GM23248 (cell line): ENCODE measurements at regions not wholly inside any gene's neighbourhood (a gene's known extent, or its start where the extent isn't known, plus 50 kb on each side); places are given as distances from the start of the nearest gene placed in this dataset.
A peak's percentile ranks its signal among the peaks of the same experiment; 100 is the strongest.

ENCODE experiments used
- DNase-seq: peaks from one replicate; pipeline ENCODE4 v3.0.0-alpha.2; 2015
- H2AFZ ChIP-seq: fragments of 200-600 bp; sonication (generic); 2 replicates; pipeline ENCODE4 v1.6.1; 2016; ENCODE audit warnings: antibody characterized with exemption
- H3F3A ChIP-seq: fragments of 200-600 bp; sonication (generic); 2 replicates; pipeline ENCODE4 v1.6.1; 2016; ENCODE audit warnings: mild to moderate bottlenecking, antibody characterized with exemption, mixed run types; ENCODE audit not compliant: insufficient read depth
- H3K27ac ChIP-seq: fragments of 200-600 bp; sonication (generic); 2 replicates; pipeline ENCODE4 v1.5.1; 2016; ENCODE audit warnings: mild to moderate bottlenecking
- H3K27me3 ChIP-seq: fragments of 200-600 bp; sonication (generic); replicated peaks from 2 replicates; pipeline ENCODE4 v1.6.1; 2016; ENCODE audit warnings: mild to moderate bottlenecking; ENCODE audit not compliant: insufficient read depth
- H3K36me3 ChIP-seq: fragments of 200-600 bp; sonication (generic); 2 replicates; pipeline ENCODE4 v1.6.1; 2016; ENCODE audit warnings: low read depth, mild to moderate bottlenecking
- H3K4me1 ChIP-seq: fragments of 200-600 bp; sonication (generic); 2 replicates; pipeline ENCODE4 v1.6.1; 2016; ENCODE audit warnings: mild to moderate bottlenecking; ENCODE audit not compliant: insufficient read depth
- H3K4me2 ChIP-seq: fragments of 200-600 bp; sonication (generic); one replicate; pipeline ENCODE4 v1.6.1; 2016; ENCODE audit warnings: mild to moderate bottlenecking; ENCODE audit not compliant: unreplicated experiment
- H3K4me3 ChIP-seq: fragments of 200-600 bp; sonication (generic); 2 replicates; pipeline ENCODE4 v1.5.1; 2016; ENCODE audit warnings: mild to moderate bottlenecking
- H3K79me2 ChIP-seq: fragments of 200-600 bp; sonication (generic); 2 replicates; pipeline ENCODE4 v1.6.1; 2016; ENCODE audit warnings: mild to moderate bottlenecking; ENCODE audit not compliant: insufficient read depth
- H3K9ac ChIP-seq: fragments of 200-600 bp; sonication (generic); 2 replicates; pipeline ENCODE4 v1.6.1; 2016; ENCODE audit warnings: mild to moderate bottlenecking
- H3K9me2 ChIP-seq: fragments of 200-600 bp; sonication (generic); 2 replicates; pipeline ENCODE4 v1.6.1; 2016; ENCODE audit warnings: mixed run types, mild to moderate bottlenecking, moderate library complexity; ENCODE audit not compliant: insufficient read depth
- H3K9me3 ChIP-seq: fragments of 200-600 bp; sonication (generic); one replicate; pipeline ENCODE4 v1.6.1; 2017; ENCODE audit warnings: low read depth
- H4K20me1 ChIP-seq: fragments of 200-600 bp; sonication (generic); 2 replicates; pipeline ENCODE4 v1.6.0; 2016; ENCODE audit not compliant: insufficient read depth
- EZH2 ChIP-seq: fragments of 200-600 bp; sonication (generic); IDR thresholded peaks from 2 replicates; pipeline ENCODE4 v1.6.1; 2018; ENCODE audit warnings: antibody characterized with exemption, mild to moderate bottlenecking; ENCODE audit not compliant: insufficient read depth, poor library complexity, severe bottlenecking
- EZH2phosphoT487 ChIP-seq: fragments of 200-600 bp; sonication (generic); IDR thresholded peaks from 2 replicates; pipeline ENCODE4 v1.6.1; 2018; ENCODE audit warnings: antibody characterized with exemption, moderate library complexity, mild to moderate bottlenecking, low read depth; ENCODE audit not compliant: insufficient read depth
- WGBS, 2 experiments: methylation state at CpG; one replicate each; pipeline ENCODE4 v1.1.6; 2015 to 2017; ENCODE audit warnings: low lambda C conversion rate in 2 of 2, low coverage in 1 of 2; ENCODE audit errors: missing lambda C conversion rate in 2 of 2; 5-methylcytosine and 5-hydroxymethylcytosine counted together
- in situ Hi-C: fragments of 300-500 bp; cut with MboI; formaldehyde crosslinking; loops from 2 replicates; pipeline ENCODE4 v1.15.0; 2020

DNA sequence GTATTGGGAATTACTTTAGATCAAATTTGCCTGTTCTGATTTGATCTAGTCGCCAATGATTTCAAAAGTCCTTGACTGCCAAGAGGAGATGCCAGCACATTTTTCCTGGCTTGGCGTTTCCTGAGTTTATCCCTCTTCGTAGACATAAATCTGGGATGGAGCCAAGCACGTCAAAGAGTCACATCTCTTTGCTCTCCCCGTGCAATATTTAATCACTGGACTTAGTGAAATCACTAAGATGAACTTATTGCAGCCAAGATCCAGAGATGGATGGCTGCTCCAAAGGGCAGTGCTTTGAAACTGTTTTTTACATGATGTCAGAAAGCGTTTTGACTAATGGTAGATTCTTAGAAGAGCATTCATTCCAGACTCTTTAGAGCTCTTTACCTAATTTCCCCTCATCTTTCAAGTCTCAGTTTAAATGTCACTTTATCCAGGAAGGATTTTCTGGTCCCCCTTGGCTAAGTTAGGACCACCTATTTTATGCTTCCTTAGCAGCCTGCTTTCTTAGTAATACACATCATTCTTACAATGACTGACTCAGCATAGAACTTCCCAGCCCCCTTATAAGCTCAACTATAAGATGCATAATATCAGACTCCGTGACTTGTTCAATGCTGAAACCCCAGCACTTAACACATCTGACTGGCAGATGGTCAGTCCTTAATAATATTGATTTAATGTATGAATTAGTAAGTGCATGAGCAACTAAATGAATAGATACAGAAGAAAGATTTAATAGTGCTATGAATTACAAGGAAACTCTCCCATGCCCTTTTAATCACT, 94.4 kb upstream of the GREM2 start:
- Histone ChIP-seq H3K4me1 (peaks cover 35% of the 10 kb centered on the region), H3K4me3 (peak overlapping the region; percentile 46), H3K27ac (peak overlapping the region; percentile 53), H3K9me3 (no peaks in the 10 kb centered on the region), H2AFZ (peak overlapping the region; percentile 18; the same call in 1 of the 2 replicates), H3K79me2 (no peaks in the 10 kb centered on the region), H3K36me3 (no peaks in the 10 kb centered on the region), H3F3A (peaks cover 31% of the 10 kb centered on the region), H3K9me2 (no peaks in the 10 kb centered on the region), H3K9ac (peak overlapping the region; percentile 15; the same call in 1 of the 2 replicates), H4K20me1 (no peaks in the 10 kb centered on the region), H3K4me2 (peak overlapping the region; percentile 59), H3K27me3 (no peaks in the 10 kb centered on the region)
- 11 to 12% methylated on average over 7 of the region's 7 CpGs for WGBS, 2 experiments
- TF ChIP-seq EZH2 (no peak), EZH2phosphoT487 (no peak)
- peak; percentile 78 for DNase-seq
- in situ Hi-C loops: no loop called here

DNA sequence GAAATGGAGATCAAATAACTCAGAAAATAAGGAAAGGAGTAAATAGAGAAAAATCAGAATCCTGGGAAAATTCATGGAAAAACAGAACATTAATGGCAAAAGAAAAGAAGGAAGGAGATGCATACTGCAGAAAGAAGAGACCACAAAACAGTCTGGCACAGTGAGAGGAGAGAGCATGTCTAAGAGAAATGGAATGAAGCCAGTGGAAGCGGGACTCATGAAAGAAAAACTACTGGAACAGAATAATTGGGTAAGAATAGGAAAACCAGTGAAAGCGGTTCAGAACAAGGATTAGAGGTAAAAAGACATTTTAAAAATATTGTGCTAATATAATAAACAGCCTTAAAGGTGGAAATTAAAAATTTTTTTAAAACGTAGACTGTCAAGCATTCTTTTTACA, 93.6 kb upstream of the GREM2 start:
- WGBS, 2 experiments: 0 to 2% methylated on average over 3 of the region's 3 CpGs
- peak overlapping the region; percentile 18; the same call in 1 of the 2 replicates for H2AFZ ChIP-seq
- H3K9me3 ChIP-seq: no peaks in the 10 kb centered on the region
- no peaks in the 10 kb centered on the region for H3K9me2 ChIP-seq
- H3K4me2 ChIP-seq: peak overlapping the region; percentile 59
- no peaks in the 10 kb centered on the region for H4K20me1 ChIP-seq
- no peaks in the 10 kb centered on the region for H3K27me3 ChIP-seq
- DNase-seq: peak; percentile 92
- H3K4me3 ChIP-seq: peak overlapping the region; percentile 46
- H3K36me3 ChIP-seq: no peaks in the 10 kb centered on the region
- H3K27ac ChIP-seq: peak overlapping the region; percentile 53
- H3K9ac ChIP-seq: 0 out of 2 replicates have a peak overlapping the region, but pooled peaks have one; percentile 15
- no peaks in the 10 kb centered on the region for H3K79me2 ChIP-seq
- H3F3A ChIP-seq: peaks cover 31% of the 10 kb centered on the region
- in situ Hi-C loops: no loop called here
- TF ChIP-seq EZH2 (no peak), EZH2phosphoT487 (no peak)
- peaks cover 33% of the 10 kb centered on the region for H3K4me1 ChIP-seq

DNA sequence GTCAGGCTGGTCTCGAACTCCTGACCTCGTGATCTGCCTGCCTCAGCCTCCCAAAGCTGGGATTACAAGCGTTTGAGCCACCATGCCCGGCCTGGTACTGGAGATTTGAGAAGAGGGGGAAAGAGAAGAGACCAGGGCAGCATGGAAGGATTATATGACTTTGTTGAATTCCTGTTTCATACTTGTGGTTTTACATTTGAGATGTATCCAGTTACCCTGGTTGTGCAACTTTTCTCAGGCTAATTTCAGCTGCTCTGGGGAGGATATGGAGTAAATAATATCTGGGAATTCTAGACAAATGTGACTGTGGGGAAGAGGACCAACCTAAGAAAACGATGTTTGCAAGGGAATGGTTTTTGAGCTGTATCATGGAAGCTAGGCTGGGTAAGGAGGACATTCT, 89.5 kb upstream of the GREM2 start:
- DNase-seq: peak; percentile 85
- H3K9me2 ChIP-seq: no peaks in the 10 kb centered on the region
- H2AFZ ChIP-seq: no peak overlapping the region
- no peak overlapping the region for H3K9ac ChIP-seq
- peak overlapping the region; percentile 25 for H3K4me2 ChIP-seq
- no peaks in the 10 kb centered on the region for H3K27me3 ChIP-seq
- no peaks in the 10 kb centered on the region for H3K9me3 ChIP-seq
- H3K4me3 ChIP-seq: no peak overlapping the region
- 58 to 69% methylated on average over 5 of the region's 5 CpGs for WGBS, 2 experiments
- no peaks in the 10 kb centered on the region for H3K36me3 ChIP-seq
- no peaks in the 10 kb centered on the region for H3K79me2 ChIP-seq
- TF ChIP-seq EZH2phosphoT487 (no peak), EZH2 (no peak)
- H3K27ac ChIP-seq: peak overlapping the region; percentile 5; the same call in 1 of the 2 replicates
- H3K4me1 ChIP-seq: peaks cover 23% of the 10 kb centered on the region
- H3F3A ChIP-seq: peaks cover 20% of the 10 kb centered on the region
- H4K20me1 ChIP-seq: no peaks in the 10 kb centered on the region
- in situ Hi-C loops: no loop called here

DNA sequence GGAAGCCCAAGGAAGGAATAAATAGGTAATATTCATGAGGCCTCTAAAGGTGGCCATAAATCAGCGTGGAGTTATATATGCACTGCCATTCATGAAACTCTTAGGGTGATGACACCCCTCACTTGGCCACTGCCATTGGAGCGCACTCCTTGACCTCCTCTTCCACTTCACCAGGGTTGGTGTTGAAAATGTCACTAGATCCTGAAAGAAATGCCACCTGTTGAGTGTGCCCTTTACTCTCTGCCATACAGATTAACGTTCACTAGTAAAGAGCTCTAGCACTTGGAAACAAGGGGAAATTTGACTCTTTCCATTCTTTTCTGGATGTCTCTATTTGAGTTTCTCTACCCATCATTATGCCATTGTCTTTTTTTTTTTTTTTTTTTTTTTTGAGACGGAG, 83.5 kb upstream of the GREM2 start:
- 95 to 97% methylated on average over 3 to 4 of the region's 4 CpGs for WGBS, 2 experiments
- H3K4me3 ChIP-seq: no peak overlapping the region
- H3K79me2 ChIP-seq: no peaks in the 10 kb centered on the region
- H3K27me3 ChIP-seq: no peaks in the 10 kb centered on the region
- H3K4me2 ChIP-seq: no peak overlapping the region
- H3F3A ChIP-seq: no peaks in the 10 kb centered on the region
- no peak for DNase-seq
- TF ChIP-seq EZH2phosphoT487: no peak
- TF ChIP-seq EZH2: no peak
- H3K27ac ChIP-seq: no peak overlapping the region
- H3K36me3 ChIP-seq: no peaks in the 10 kb centered on the region
- no peak overlapping the region for H2AFZ ChIP-seq
- H3K4me1 ChIP-seq: peaks cover 8% of the 10 kb centered on the region
- in situ Hi-C loops: loop anchor here (10.0 to 25.0 kb wide), 2 partner anchors 501 to 658 kb away; no protein-coding TSS in a partner anchor
- H3K9me3 ChIP-seq: no peaks in the 10 kb centered on the region
- H4K20me1 ChIP-seq: no peaks in the 10 kb centered on the region
- no peaks in the 10 kb centered on the region for H3K9me2 ChIP-seq
- H3K9ac ChIP-seq: no peak overlapping the region
